GM12878 (cell line): ENCODE measurements at regions not wholly inside any gene's neighbourhood (a gene's known extent, or its start where the extent isn't known, plus 50 kb on each side); places are given as distances from the start of the nearest gene placed in this dataset.

ENCODE experiments used
- ATAC-seq: fragments of 200-7000 bp; cut with Tn5 transposase; 3 replicates; pipeline ENCODE4 v1.9.1; 2020; ENCODE audit warnings: mild to moderate bottlenecking, moderate library complexity
- BruUV-seq: library from RNA; stranded (reverse); fragments of 400-500 nt; replicated peaks from 2 replicates; lab custom pipeline; 2021; lab: Mats Ljungman, UMichigan
- CTCF ChIA-PET: fragments of 300-600 bp; sonication (Branson Sonifier 250); formaldehyde crosslinking; extraction: SDS; loops from one replicate; lab custom pipeline; 2021; ENCODE audit warnings: inconsistent platforms; lab: Yijun Ruan, JAX
- POLR2A ChIA-PET: fragments of 350-600 bp; formaldehyde crosslinking; extraction: SDS; loops from one replicate; lab custom pipeline; 2021; ENCODE audit warnings: inconsistent platforms; lab: Charles Lee
- RAD21 ChIA-PET: fragments of 300-600 bp; sonication (Branson Sonifier 250); formaldehyde crosslinking; loops from one replicate; lab custom pipeline; 2023; ENCODE audit warnings: antibody characterized with exemption; ENCODE audit not compliant: unreplicated experiment; lab: Charles Lee
- SMC1A ChIA-PET: fragments of 300-600 bp; sonication (Branson Sonifier 250); formaldehyde crosslinking; loops from one replicate; lab custom pipeline; 2023; ENCODE audit not compliant: unreplicated experiment, uncharacterized antibody; lab: Charles Lee
- DNase-seq: peaks from one replicate; pipeline ENCODE4 v3.0.0-alpha.2; 2011; ENCODE audit warnings: low read depth, low spot score
- FAIRE-seq: peaks from 3 replicates; lab custom pipeline; 2011; peaks lifted over from hg19 to GRCh38; lab: Jason Lieb, UNC
- H2AFZ ChIP-seq: 2 replicates; pipeline ENCODE4 v1.6.0; 2011; ENCODE audit warnings: low read depth, low read length, control low read depth; ENCODE audit not compliant: control insufficient read depth
- H3K27ac ChIP-seq: 2 replicates; pipeline ENCODE4 v1.5.1; 2011; ENCODE audit warnings: control low read depth; ENCODE audit not compliant: control insufficient read depth, insufficient read depth
- H3K27me3 ChIP-seq, 2 experiments: replicated peaks in 1 of 2; 2 replicates each; pipeline versions ENCODE4 v1.6.0 to v1.6.1; 2011; ENCODE audit warnings: low read length in 1 of 2; ENCODE audit not compliant: control insufficient read depth in 2 of 2, insufficient read depth in 2 of 2
- H3K36me3 ChIP-seq, 2 experiments: 2 replicates each; pipeline ENCODE4 v1.5.1; 2011; ENCODE audit warnings: low read length in 1 of 2; ENCODE audit not compliant: control insufficient read depth in 2 of 2, insufficient read depth in 2 of 2
- H3K4me1 ChIP-seq: 2 replicates; pipeline ENCODE4 v1.6.1; 2011; ENCODE audit warnings: mild to moderate bottlenecking, low read length, moderate library complexity, mixed read lengths; ENCODE audit not compliant: control insufficient read depth, insufficient read depth
- H3K4me2 ChIP-seq: 2 replicates; pipeline ENCODE4 v1.6.0; 2011; ENCODE audit warnings: control low read depth; ENCODE audit not compliant: control insufficient read depth, insufficient read depth
- H3K4me3 ChIP-seq: fragments of 200-600 bp; sonication (generic); 2 replicates; pipeline ENCODE4 v1.5.1; 2016
- H3K79me2 ChIP-seq: 2 replicates; pipeline ENCODE4 v1.6.0; 2011; ENCODE audit warnings: low read length; ENCODE audit not compliant: control insufficient read depth, insufficient read depth
- H3K9ac ChIP-seq: 2 replicates; pipeline ENCODE4 v1.8.0; 2011; ENCODE audit warnings: low read length, control low read depth, mixed read lengths; ENCODE audit not compliant: control insufficient read depth, insufficient read depth
- H3K9me3 ChIP-seq: replicated peaks from 3 replicates; pipeline ENCODE4 v1.5.1; 2011; ENCODE audit warnings: mild to moderate bottlenecking, low read length; ENCODE audit not compliant: control insufficient read depth, insufficient read depth
- H4K20me1 ChIP-seq: 2 replicates; pipeline ENCODE4 v1.6.0; 2011; ENCODE audit not compliant: control insufficient read depth, insufficient read depth
- ASH2L ChIP-seq: fragments of 300-600, 200-600 bp; sonication (generic); IDR thresholded peaks from 2 replicates; pipeline ENCODE4 v1.6.1; 2017; ENCODE audit warnings: low read depth, mild to moderate bottlenecking, borderline replicate concordance
- BRCA1 ChIP-seq: IDR thresholded peaks from 2 replicates; pipeline ENCODE4 v1.6.1; 2011; ENCODE audit warnings: low read depth, low read length, improper control_type of control experiment
- KDM1A ChIP-seq: fragments of 200-600 bp; sonication (generic); IDR thresholded peaks from 2 replicates; pipeline ENCODE4 v1.6.1; 2016; ENCODE audit warnings: borderline replicate concordance
- RCOR1 ChIP-seq: conservative IDR thresholded peaks from 2 replicates; pipeline ENCODE4 v1.6.1; 2012; ENCODE audit warnings: low read depth, low read length, improper control_type of control experiment
- RFX5 ChIP-seq: IDR thresholded peaks from 2 replicates; pipeline ENCODE4 v1.6.1; 2011; ENCODE audit warnings: low read depth, low read length, improper control_type of control experiment
- WGBS: methylation state at CpG from one replicate; pipeline ENCODE4 v1.1.6; 2016; ENCODE audit warnings: low lambda C conversion rate; ENCODE audit not compliant: insufficient replicate concordance, insufficient coverage; ENCODE audit errors: missing lambda C conversion rate; 5-methylcytosine and 5-hydroxymethylcytosine counted together
- in situ Hi-C: fragments of 300-500 bp; cut with MboI; formaldehyde crosslinking; loops from 9 replicates; pipeline ENCODE4 v1.14.3; 2018; ENCODE audit warnings: mixed read lengths
- intact Hi-C: fragments of 100-400 bp; cut with micrococcal nuclease; formaldehyde crosslinking; loops from one replicate; pipeline ENCODE4 v1.14.2; 2022; ENCODE audit not compliant: unreplicated experiment
- TF ChIP-seq, protein P1 (sequence below): fragments of 450-650 bp; IDR thresholded peaks from 2 replicates; pipeline ENCODE4 v1.6.1; 2017; ENCODE audit warnings: mild to moderate bottlenecking, moderate library complexity
- TF ChIP-seq, protein P2 (sequence below): IDR thresholded peaks from 2 replicates; pipeline ENCODE4 v1.6.1; 2011; ENCODE audit warnings: borderline replicate concordance, low read depth, mild to moderate bottlenecking, moderate library complexity, mixed read lengths, low read length; ENCODE audit not compliant: insufficient read depth; ENCODE audit errors: extremely low read length
- TF ChIP-seq, protein P3 (sequence below): IDR thresholded peaks from 2 replicates; pipeline ENCODE4 v1.6.1; 2012; ENCODE audit warnings: low read depth, low read length, improper control_type of control experiment
- TF ChIP-seq, protein P4 (sequence below): IDR thresholded peaks from 2 replicates; pipeline ENCODE4 v1.6.1; 2012; ENCODE audit warnings: low read depth, low read length, improper control_type of control experiment
- TF ChIP-seq, protein P5 (sequence below): IDR thresholded peaks from 2 replicates; pipeline ENCODE4 v1.6.1; 2011; ENCODE audit warnings: low read depth, mild to moderate bottlenecking, low read length, moderate library complexity, borderline replicate concordance; ENCODE audit errors: extremely low read depth

DNA sequence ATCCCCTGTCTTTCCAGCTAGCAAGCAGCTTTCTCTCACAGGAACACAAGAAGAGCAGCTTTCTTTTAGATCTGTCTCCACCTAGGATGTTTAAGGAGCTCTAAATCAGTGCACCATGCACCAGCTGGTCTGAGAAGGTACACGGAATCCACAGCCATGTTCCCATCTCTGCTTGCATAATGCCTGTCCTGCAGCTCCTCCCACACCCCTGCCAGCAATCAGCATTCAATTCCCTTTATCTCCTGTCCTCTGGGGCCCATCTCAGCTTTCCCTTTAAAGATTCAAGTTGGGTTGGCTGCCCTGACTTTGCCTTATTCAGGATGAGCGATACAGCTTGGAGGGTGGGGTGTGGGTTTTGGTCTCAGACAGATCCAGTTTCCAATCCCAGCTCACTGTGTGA is 826.3 kb downstream of the BCL11B start (continued):
- TF ChIP-seq, protein P1, sequence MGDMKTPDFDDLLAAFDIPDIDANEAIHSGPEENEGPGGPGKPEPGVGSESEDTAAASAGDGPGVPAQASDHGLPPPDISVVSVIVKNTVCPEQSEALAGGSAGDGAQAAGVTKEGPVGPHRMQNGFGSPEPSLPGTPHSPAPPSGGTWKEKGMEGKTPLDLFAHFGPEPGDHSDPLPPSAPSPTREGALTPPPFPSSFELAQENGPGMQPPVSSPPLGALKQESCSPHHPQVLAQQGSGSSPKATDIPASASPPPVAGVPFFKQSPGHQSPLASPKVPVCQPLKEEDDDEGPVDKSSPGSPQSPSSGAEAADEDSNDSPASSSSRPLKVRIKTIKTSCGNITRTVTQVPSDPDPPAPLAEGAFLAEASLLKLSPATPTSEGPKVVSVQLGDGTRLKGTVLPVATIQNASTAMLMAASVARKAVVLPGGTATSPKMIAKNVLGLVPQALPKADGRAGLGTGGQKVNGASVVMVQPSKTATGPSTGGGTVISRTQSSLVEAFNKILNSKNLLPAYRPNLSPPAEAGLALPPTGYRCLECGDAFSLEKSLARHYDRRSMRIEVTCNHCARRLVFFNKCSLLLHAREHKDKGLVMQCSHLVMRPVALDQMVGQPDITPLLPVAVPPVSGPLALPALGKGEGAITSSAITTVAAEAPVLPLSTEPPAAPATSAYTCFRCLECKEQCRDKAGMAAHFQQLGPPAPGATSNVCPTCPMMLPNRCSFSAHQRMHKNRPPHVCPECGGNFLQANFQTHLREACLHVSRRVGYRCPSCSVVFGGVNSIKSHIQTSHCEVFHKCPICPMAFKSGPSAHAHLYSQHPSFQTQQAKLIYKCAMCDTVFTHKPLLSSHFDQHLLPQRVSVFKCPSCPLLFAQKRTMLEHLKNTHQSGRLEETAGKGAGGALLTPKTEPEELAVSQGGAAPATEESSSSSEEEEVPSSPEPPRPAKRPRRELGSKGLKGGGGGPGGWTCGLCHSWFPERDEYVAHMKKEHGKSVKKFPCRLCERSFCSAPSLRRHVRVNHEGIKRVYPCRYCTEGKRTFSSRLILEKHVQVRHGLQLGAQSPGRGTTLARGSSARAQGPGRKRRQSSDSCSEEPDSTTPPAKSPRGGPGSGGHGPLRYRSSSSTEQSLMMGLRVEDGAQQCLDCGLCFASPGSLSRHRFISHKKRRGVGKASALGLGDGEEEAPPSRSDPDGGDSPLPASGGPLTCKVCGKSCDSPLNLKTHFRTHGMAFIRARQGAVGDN: no peak
- TF ChIP-seq, protein P2, sequence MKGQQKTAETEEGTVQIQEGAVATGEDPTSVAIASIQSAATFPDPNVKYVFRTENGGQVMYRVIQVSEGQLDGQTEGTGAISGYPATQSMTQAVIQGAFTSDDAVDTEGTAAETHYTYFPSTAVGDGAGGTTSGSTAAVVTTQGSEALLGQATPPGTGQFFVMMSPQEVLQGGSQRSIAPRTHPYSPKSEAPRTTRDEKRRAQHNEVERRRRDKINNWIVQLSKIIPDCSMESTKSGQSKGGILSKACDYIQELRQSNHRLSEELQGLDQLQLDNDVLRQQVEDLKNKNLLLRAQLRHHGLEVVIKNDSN: no peak

DNA sequence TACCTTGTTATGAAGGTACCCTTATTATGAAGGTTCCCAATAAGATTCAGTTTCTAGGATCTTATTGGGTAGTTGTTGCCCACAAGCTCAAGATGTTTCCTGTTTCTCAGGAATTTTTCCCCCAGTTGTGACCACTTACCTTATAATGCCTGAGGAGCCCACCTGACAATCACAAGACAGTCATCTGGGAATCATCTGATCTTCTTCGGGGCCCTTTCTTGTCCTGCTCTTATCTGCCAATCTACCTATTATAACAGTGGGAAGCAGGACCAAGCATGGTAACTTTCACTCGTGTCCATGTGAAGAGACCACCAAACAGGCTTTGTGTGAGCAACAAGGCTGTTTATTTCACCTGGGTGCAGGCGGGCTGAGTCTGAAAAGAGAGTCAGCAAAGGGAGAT is 825.5 kb downstream of the BCL11B start:
- ChIA-PET RAD21 (interaction anchor here (0.5 kb wide), 1 partner anchor 937 kb away, joined by 3 read pairs; no protein-coding TSS in a partner anchor), POLR2A (no interaction called here), CTCF (no interaction called here), SMC1A (interaction anchor here (1.1 kb wide), 1 partner anchor 41 kb away, joined by 3 read pairs; no protein-coding TSS in a partner anchor)
- Histone ChIP-seq H3K4me3 (no peak overlapping the region), H3K9me3 (no peaks in the 10 kb centered on the region; the same call in 2 of the 3 replicates), H3K27me3 (no peaks in the 10 kb centered on the region), H3K4me2 (no peak overlapping the region), H3K27ac (no peak overlapping the region), H2AFZ (no peak overlapping the region), H4K20me1 (no peaks in the 10 kb centered on the region), H3K9ac (no peak overlapping the region), H3K36me3 (no peaks in the 10 kb centered on the region), H3K79me2 (no peaks in the 10 kb centered on the region), H3K4me1 (no peaks in the 10 kb centered on the region)
- BruUV-seq: no TSS peak
- ATAC-seq (no peak), FAIRE-seq (no peak), DNase-seq (no peak)
- intact Hi-C loops (no loop called here), in situ Hi-C loops (no loop called here)
- 7% methylated on average over 3 of the region's 3 CpGs for WGBS
- TF ChIP-seq ASH2L: no peak
- TF ChIP-seq KDM1A: no peak
- TF ChIP-seq, protein P3, sequence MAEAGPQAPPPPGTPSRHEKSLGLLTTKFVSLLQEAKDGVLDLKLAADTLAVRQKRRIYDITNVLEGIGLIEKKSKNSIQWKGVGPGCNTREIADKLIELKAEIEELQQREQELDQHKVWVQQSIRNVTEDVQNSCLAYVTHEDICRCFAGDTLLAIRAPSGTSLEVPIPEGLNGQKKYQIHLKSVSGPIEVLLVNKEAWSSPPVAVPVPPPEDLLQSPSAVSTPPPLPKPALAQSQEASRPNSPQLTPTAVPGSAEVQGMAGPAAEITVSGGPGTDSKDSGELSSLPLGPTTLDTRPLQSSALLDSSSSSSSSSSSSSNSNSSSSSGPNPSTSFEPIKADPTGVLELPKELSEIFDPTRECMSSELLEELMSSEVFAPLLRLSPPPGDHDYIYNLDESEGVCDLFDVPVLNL: no peak
- TF ChIP-seq RCOR1: no peak
- TF ChIP-seq, protein P4, sequence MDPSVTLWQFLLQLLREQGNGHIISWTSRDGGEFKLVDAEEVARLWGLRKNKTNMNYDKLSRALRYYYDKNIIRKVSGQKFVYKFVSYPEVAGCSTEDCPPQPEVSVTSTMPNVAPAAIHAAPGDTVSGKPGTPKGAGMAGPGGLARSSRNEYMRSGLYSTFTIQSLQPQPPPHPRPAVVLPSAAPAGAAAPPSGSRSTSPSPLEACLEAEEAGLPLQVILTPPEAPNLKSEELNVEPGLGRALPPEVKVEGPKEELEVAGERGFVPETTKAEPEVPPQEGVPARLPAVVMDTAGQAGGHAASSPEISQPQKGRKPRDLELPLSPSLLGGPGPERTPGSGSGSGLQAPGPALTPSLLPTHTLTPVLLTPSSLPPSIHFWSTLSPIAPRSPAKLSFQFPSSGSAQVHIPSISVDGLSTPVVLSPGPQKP: no peak
- TF ChIP-seq, protein P5, sequence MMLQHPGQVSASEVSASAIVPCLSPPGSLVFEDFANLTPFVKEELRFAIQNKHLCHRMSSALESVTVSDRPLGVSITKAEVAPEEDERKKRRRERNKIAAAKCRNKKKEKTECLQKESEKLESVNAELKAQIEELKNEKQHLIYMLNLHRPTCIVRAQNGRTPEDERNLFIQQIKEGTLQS: no peak
- no peak for TF ChIP-seq RFX5
- no peak for TF ChIP-seq BRCA1
